PFSK-1 (cell line): ENCODE measurements at regions not wholly inside any gene's neighbourhood (a gene's known extent, or its start where the extent isn't known, plus 50 kb on each side); places are given as distances from the start of the nearest gene placed in this dataset.

ENCODE experiments used
- POLR2AphosphoS5 ChIP-seq: IDR thresholded peaks from 2 replicates; pipeline ENCODE4 v1.6.1; 2012; ENCODE audit warnings: low read depth, mild to moderate bottlenecking, control low read depth, low read length, moderate library complexity
- SIN3A ChIP-seq: IDR thresholded peaks from 2 replicates; pipeline ENCODE4 v1.6.1; 2012; ENCODE audit warnings: mild to moderate bottlenecking, low read length, moderate library complexity, borderline replicate concordance; ENCODE audit not compliant: insufficient read depth

- TF ChIP-seq POLR2AphosphoS5 (no peak), SIN3A (no peak)
These were observed 96.7 kb upstream of the ARAP3 start for GRCh38 chr5:141778683-141779082.
